GM13976 (cell line): ENCODE measurements at regions not wholly inside any gene's neighbourhood (a gene's known extent, or its start where the extent isn't known, plus 50 kb on each side); places are given as distances from the start of the nearest gene placed in this dataset.
"Not testable (repeated sequence)": the region's sequence is repeated elsewhere in the genome, so short reads cannot be mapped to it uniquely, and the experiment has no call there.

Experiments
- DNase-seq: peaks from one replicate; pipeline ENCODE4 v3.0.0; 2012; ENCODE audit warnings: low spot score
- CTCF ChIP-seq: IDR thresholded peaks from 2 replicates; pipeline ENCODE4 v1.5.1; 2012; ENCODE audit warnings: borderline replicate concordance, mild to moderate bottlenecking; ENCODE audit not compliant: insufficient read depth; ENCODE audit errors: extremely low read depth, missing control alignments, control extremely low read depth
- in situ Hi-C: fragments of 300-500 bp; cut with MboI; formaldehyde crosslinking; loops from one replicate; pipeline ENCODE4 v1.12.0; 2022; ENCODE audit warnings: low sequenced_read_pairs, mixed read lengths, inconsistent platforms; ENCODE audit not compliant: unreplicated experiment

GRCh38 chr10:34899161-34899560 is 84.1 kb upstream of the PARD3 start:
- in situ Hi-C loops = no loop called here
- DNase-seq = no peak
- no peak for TF ChIP-seq CTCF

- TF ChIP-seq CTCF = no peak
- no peak for DNase-seq
- in situ Hi-C loops = no loop called here
These were observed 80.9 kb upstream of the PARD3 start for GRCh38 chr10:34895977-34896376.

GRCh38 chr10:34895046-34895445 is 80.0 kb upstream of the PARD3 start:
- in situ Hi-C loops, DNase-seq: not testable (repeated sequence)

- DNase-seq, in situ Hi-C loops: not testable (repeated sequence)
These were observed 77.4 kb upstream of the PARD3 start for GRCh38 chr10:34892521-34892920.

GRCh38 chr10:34890939-34891338 is 75.8 kb upstream of the PARD3 start:
- DNase-seq = no peak
- TF ChIP-seq CTCF = no peak
- in situ Hi-C loops = no loop called here

- no peak for DNase-seq
- TF ChIP-seq CTCF = no peak
- in situ Hi-C loops = no loop called here
These were observed 74.1 kb upstream of the PARD3 start for GRCh38 chr10:34889004-34889869.

- no peak for TF ChIP-seq CTCF
- DNase-seq = no peak
- in situ Hi-C loops = no loop called here
These were observed 72.0 kb upstream of the PARD3 start for GRCh38 chr10:34886906-34887642.
